ENCODE measurements at regions not wholly inside any gene's neighbourhood (a gene's known extent, or its start where the extent isn't known, plus 50 kb on each side); places are given as distances from the start of the nearest gene placed in this dataset.
A peak's percentile ranks its signal among the peaks of the same experiment; 100 is the strongest.
"Not testable (repeated sequence)": the region's sequence is repeated elsewhere in the genome, so short reads cannot be mapped to it uniquely, and the experiment has no call there.

DNA sequence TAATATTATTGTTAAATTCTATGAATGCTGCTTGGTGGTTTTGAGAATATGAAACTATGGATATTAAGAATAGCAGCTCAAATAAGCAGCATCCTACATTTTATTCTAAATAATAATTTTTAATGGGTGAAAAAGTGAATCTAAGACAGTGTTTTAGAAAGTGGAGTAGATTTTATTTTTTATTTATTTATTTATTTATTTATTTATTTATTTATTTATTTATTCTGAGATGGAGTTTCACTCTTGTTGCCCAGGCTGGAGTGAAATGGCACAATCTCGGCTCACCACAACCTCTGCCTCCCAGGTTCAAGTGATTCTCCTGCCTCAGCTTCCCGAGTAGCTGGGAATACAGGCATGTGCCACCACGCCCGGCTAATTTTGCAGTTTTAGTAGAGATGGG lies 1199.4 kb downstream of the EPHA7 start:
- DNase-seq: not testable (repeated sequence)

DNA sequence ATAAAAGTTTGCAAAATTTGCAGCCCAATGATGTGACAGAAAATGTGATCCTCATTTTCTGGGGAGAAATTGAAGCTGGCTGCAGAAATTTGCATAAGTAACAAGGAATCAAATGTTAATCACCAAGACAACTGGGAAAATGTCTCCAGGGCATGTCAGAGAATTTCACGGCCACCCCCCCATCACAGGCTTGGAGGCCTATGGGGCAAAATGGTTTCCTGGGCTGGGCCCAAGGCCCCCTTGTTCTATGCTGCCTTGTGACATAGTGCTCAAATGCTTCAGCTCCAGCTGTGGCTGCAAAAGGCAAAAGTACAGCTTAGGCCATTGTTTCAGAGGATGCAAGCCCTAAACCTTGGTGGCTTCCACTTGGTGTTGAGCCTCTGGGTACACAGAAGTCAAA lies 1202.6 kb downstream of the EPHA7 start:
- no peak for DNase-seq

DNA sequence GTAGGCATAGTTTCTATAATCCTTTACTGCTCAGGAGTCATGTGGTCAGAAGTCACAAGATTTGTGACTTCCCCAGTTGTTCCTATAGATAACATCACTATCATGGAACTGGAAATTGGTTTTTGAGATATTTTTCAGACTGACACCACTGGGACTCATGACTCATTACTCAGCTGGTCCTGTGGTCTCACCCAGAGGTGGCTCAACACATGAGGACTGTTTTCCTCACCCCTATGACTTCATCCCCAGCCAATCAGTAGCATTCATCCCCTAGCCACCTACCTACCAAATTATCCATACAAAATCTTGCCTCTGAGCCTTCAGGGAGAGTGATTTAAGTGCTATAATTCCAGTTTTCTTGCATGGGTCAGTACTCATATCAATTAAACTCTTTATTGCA lies 1217.7 kb downstream of the EPHA7 start:
- no peak for DNase-seq

DNA sequence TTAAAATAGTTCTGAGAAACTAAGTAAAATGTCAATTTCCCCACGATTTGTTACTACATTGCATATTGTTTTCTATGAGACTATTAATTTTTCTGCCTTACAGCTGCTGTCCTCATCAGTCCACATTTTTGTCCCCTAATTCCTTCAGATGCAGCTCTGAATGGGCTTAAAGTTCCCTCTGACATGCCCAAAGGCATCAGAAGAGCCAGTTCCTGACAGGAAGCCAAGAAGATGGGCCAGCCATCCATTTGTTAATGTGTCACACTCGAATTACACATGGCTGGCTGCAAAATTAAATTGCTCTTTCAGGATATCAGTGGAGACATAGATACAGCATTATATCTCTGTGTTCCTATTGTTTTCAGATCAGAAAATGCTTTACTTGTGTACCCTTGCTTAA lies 1223.0 kb downstream of the EPHA7 start:
- DNase-seq: no peak

DNA sequence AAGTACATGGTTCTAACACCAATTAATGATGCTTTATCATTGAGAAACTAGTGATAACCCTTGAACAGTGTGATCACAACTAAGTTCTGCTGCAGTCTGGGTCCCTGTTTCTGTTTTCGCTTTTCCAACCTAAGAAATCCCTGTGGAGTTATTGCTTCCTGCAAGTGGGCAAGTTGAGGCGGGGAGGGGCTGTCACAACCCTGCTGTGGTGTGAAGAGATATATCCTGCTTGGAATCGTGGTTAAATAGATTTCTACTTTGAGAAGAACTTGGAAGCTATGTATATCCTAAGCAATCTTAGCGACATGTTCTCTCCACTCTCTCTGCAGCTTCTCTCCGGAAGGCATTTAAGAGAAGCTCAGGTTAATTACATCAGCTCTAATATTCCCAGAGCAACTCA lies 1223.6 kb downstream of the EPHA7 start:
- no peak for DNase-seq

DNA sequence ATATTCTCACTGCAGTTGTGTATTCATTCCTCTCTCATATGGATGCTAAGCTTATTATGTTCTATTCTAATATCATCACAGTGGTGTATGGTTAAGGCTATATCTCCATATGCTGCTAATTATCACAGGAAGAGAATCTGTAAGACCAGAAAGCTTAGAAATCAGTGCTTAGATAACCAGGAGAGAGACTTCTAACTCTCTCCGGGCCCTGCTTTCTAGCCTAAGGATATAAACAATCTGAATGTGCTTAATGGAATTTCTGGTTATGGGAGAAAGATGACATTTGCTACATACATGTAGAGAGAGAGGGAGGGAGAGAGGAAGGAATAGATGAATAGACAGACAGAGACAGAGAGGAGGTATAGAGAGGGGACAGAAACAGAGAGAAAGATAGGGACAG lies 1231.3 kb downstream of the EPHA7 start:
- DNase-seq: no peak

DNA sequence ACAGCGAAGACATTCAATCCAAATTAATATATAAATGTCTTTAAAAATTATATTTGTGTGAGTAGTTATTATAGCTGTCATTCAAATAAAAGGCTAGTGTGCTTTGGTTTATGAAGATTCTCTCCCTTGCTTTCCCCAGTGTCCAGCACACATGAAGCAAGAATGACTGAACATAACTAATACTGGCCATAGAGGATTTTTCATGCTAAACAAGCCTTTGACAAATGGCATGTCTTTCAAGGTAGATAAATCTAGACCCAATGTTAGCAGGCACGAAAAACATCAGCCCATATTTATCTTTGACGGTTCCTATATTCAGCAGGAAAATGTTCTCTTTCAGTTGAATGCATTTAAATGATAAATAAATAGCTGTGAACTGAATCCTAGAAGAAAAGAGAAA lies 1234.4 kb downstream of the EPHA7 start:
- no peak for DNase-seq

DNA sequence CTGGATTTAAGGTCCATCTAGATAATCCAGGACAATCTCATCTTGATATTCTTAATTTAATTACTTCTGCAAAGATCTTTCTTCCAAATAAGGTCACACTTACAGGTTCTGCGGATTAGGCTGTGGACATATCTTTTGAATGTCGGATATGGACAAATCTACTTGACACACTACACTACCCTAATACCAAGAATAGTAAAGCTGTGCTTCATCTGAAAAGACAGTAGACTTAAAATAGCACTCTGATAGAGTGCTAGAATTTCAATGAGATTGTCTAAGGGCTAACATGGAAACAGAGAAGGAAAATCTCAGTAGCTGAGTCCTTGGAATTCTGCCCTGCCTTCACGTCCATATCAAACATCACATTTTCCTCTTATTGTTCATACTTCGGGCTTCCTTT lies 1238.0 kb downstream of the EPHA7 start:
- no peak for DNase-seq

DNA sequence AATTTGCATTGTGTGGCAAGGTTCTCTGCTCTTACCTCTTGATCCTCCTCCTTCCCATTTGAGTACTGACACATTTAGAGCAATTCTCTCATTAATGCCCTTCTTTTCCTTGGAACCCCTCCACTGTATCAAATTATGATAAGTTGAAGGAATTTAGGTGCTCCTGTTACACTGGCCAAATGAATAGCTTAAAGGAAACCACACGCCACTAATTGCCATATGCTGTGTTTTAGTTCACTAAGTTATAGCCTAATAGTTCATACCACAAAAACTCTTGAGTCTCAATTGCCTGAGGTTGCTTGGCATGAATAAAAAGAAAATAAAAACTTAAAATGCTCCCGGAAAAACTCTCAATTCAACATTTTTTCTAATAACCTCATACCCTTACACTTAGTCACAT lies 1239.3 kb downstream of the EPHA7 start:
- DNase-seq: peak in 1 of 2 experiments; percentile 67

DNA sequence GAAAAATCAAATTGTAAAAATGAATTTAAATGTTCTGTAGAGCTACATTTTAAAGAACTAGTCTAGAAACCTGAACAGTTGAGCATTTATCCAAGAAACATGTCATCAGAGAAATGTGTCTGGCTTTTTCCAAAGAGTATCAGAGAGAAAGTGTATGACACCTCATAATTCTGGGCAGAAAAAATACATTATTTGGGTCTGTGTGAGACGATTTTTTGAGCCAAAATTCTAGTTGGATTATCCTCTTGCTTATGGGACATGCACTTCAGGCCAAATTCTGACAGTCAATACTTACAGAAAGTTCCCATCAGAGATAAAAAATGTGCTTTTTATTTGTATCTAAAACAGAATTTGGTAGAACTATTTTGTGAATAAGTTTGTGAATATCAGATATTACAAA lies 1242.7 kb downstream of the EPHA7 start:
- DNase-seq: no peak

DNA sequence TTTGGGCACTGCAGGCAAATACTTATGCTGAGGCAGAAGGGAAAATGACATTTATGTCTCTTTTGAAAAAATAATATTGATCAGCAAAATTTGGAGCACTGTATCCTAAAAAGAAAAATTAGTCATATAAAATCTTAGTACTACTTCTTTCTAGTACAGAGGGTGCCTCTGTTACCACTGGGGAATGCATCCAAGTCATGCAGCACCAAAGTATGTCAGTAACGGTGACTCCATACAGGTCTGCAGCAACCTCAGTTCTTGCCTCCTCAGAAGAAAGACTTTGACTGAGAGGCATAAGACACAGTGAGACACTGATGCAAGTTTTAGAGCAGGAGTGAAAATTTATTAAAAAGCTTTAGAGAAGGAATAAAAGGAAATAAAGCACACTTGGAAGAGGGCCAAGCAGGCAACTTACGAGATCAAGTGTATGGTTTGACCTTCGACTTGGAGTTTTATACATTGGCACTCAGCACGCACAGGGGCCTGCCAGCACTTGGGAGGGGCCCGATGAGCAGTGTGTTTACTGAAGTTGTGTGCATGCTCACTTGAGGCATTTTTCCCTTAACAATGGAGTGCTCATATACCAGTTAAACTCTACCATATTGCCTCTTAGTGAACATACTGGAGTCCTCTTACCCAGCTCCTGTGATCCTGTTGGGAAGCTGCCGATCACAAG lies 1244.8 kb downstream of the EPHA7 start:
- no peak for DNase-seq

DNA sequence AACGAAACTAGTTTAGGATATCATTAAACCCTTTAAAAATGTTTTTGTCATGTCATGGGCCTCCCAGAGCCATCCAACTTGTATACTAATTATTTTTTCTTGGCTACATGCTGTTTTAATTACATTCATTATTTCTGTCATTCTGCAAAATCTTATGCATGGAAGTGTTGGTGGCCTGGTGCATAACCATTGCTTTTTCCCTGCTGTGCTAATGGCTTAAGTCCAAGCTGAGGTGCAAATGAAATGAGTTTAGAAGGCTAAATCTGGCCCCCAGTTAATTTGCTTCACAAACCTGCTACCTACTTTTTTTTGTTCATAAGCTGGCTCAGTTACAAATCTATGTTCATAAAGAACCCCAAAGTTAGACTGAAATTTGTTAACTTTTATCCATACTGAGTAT lies 1249.9 kb downstream of the EPHA7 start:
- no peak for DNase-seq

DNA sequence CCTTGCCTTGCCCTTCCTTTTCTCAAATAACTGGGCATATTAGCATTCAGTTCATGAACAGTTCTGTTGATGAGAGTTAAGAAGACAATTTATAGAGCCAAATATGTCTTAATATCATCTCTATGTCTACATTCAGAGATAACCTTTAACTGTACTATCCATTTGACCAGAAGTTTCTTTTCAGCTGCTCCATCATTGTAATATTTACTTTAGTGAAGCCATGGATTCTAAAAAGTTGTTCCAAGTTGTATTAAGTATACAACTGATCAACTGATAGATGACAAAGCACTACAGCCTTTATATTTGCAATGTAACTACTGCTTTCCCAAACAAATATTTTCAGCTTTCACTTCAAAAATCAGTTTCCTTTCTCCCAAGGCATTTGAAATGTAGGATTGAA lies 1252.7 kb downstream of the EPHA7 start:
- no peak for DNase-seq

DNA sequence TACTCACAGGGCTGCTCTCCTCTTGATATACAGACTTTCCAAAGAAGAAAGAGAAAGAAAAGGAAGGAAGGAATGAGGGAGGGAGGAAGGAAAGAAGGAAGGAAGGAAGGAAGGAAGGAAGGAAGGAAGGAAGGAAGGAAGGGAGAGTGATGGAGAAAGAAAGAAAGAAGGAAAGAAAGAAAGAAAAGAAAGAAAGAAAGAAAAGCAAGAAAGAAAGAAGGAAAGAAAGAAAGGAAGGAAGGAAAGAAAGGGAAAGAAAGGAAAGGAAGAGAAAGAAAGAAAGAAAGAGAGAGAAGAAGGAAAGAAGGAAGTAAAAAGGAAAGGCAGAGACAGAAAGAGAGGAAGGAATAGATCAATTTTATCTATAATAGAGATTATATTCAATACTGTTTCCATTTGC lies 1257.4 kb downstream of the EPHA7 start:
- no peak for DNase-seq

DNA sequence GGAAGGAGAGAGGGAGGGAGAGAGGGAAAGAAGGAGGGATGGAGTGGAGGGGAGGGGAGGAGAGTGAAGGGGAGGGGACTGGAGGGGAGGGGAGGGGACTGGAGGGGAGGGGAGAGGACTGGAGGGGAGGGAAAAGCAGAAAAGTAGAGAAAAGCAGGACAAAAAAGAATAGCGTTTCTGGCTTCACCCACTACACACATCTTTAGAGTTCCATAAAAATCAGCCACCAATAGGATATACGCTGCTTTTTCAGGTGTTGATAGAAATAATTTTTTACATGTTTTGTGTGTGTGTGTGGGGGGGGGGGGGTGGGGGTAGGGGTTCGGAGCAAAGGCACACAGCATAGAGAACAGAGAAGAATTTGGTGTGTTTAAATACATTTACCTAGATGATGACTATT lies 1259.1 kb downstream of the EPHA7 start:
- no peak for DNase-seq

DNA sequence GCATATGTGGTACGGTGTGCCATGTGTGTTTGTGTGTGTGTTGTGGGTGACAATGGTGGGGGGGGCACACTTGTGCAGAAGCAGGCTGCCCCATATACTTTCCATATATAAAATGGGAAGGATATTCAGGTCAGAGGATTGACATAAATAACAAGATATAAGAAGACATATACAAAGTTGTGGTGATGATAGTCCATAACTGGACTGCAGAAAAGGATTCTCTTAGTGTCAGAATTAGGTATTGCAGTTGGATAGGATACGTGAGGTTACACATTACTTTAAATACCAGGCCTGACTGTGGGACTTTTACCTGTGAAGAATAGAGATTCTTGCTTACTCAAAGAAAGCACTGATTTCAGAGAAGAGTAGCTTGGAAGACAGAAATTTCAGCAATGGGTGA lies 1260.3 kb downstream of the EPHA7 start:
- DNase-seq: no peak

DNA sequence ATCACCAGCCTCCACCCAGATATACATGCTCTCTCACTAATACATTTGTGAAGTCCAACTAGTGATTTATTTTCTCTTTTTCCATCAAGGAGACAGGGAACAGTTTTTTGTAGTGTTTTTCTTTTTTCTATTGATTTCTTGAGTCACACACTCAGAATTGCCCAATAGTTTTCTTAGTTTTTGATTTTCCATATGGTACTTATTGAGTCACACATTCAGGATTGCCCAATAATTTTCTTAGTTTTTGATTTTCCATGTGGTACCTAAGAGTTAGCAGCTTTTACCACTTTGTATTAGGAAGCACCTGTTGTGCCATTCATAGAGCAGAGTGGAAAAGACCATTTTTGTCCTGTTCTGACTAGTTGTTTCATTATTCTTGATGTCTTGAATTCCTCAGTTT lies 1268.8 kb downstream of the EPHA7 start:
- DNase-seq: no peak

DNA sequence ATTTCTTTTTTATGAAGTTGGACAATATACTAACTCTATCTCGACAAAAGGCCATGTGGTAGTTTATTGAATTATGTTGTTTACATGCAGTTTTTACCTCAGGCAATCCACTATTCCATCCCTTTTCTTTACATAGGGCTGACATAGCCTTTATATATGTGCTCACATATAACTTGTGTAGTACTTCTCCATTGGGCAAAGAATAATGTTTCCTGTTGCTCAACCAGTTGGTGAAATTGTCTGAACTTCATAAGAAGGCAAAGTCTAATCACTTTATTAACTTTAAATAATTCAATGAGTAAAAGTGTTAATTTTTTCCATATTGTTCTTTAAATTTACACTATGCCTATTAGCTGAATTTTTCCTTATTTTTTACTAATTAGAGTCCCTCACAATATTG lies 1272.1 kb downstream of the EPHA7 start:
- DNase-seq: no peak

DNA sequence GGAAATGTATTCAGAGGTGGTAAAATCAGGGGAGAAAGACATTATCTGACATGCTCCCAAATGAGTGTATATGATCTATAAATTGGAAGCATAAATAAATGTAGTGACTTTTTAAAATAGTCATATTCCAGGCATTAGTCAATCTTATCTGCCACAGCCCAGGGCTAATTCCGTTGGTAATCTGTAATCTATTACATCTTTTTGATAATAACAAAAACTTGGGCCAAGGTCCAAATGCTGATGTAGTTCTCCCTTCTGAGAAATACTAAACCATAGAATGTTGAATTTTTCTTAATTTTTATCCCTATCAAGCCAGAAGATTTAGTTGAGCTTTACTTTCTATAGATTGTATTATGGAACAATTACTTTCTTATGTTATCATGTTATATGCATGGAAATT lies 1279.8 kb downstream of the EPHA7 start:
- DNase-seq: no peak

DNA sequence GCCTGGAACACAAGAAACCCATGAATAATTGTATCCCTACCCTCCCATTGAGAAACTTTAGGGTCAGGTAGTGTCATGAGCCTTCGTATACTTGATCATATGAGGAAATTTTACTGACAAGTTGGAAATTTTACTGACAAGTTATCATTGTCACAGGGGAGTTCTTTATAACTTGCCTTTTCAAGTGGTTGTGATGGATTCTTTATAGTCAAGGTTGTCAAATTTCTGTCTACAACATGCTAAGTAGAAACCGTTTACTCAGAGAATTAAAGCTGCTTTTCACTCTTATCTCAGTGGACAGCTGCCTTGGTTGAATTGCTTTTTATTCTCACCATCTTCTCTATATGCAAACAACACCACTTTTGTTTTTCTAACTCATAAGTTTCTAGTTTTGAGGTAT lies 1286.4 kb downstream of the EPHA7 start:
- no peak for DNase-seq

DNA sequence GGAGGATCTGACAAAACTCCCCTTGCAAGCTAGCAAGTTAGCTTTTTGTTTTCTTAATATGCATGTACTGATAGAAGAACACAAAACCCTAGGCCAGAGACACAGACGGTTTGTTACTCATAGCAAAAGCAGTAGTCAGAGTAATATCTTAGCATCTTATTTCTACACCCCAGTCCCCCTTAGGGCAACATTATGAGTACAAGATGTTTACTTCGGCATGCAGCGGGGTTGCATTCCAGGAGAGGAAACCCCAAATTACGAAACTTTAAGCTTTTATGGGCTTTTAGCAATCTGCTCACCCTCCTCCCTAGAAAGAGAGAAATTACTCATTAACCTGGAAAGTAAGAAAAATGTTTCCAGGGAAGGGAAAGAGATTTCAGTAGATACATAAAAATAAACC lies 1286.9 kb downstream of the EPHA7 start:
- no peak for DNase-seq

DNA sequence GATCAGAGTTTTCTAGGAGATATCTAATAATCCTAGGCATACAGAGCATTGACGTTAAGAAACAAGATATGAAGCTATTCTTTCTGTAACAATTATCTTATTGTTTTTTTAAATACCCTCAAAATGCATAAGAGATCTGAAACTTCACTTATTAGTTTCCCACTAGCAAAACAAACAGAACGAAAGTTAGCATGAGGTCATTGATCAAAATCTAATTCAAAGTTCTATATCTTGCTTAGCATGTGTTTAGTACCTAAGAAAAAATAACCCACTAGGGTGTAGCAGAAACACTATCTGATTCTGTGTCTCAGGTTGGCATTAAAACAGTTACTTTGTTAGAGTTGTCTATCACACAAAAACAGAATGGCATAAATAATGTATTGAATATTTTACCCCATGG lies 1288.4 kb downstream of the EPHA7 start:
- no peak for DNase-seq

DNA sequence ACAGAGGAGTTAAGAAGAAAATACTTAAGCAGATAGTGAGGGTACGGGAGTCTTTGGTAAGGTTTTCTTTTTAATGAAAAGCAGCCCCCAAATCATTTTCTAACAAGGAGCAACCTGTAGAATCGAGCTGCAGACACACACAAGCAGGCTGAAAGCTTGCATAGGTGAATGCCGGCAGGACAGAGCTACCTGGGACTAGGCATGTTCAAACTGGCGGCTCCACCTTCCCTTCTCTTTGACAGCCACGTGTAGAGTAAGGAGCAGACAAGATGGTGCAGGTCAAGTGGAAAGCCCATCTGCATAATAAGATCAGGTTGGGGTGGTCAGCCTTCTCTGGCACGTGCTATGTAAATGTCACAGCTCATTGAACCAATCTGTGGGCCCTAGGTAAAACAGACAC lies 1292.4 kb downstream of the EPHA7 start:
- no peak for DNase-seq

DNA sequence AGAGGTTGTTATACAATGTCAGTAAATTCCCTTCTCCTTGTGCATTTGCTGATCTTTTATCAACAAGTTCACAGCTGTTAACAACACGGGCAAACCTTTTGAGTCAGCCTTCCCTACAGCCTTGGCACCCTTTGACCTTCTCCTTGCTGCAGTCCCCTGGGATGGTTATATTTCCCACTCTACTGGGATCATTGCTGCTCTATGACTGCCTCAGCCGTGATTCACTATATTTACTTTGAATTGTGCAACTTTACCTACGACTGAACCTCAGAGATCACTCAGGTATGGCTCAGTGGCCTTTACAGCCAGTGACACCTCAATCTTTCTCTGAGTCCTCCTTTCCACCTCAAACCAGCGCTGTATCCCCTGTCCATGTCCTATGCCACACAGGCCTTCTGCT lies 1293.3 kb downstream of the EPHA7 start:
- no peak for DNase-seq

DNA sequence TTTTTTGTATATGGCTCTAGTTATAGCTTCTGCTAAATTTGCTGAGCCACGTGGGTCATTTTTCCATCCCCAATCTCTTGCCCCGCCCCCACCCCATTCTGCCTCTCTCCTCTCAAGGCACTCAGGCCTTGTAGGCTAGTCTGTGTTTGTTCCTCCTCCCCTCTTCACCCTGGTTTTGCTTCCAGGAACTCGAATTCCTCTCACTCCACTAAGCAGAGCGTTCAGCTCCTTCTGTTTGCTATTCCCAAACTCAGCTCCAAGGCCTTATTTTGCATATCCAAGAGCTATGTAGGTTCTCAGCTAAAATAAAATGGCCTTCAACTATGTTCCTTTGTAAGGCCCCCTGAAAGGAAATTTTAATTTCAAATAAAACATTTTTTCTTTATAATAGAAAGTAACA lies 1293.7 kb downstream of the EPHA7 start:
- DNase-seq: no peak

DNA sequence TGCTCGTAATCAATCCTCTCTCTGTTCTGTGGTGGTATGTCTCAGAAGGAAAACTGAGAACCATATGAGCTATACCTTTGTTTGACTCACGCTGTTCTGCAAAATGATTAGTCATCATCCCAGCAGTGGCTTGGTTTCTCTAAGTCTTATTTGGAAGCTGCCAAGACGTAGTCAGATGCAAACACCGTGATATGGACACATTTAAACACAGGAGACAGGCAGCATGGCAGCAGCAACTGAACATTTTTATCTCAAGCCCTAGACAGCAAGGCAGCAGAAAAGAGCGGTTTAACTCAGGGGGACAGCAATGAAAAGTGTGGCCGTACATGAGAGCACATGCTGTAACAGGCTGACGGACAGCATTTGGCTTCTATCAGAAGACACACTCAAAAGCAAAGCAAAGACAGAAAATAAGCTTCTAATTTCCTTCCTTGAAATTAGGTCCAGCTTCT lies 1295.1 kb downstream of the EPHA7 start:
- DNase-seq: peak in 1 of 2 experiments; percentile 52
